HG03095 (cell line): ENCODE measurements at regions not wholly inside any gene's neighbourhood (a gene's known extent, or its start where the extent isn't known, plus 50 kb on each side); places are given as distances from the start of the nearest gene placed in this dataset.
"Not testable (repeated sequence)": the region's sequence is repeated elsewhere in the genome, so short reads cannot be mapped to it uniquely, and the experiment has no call there.

ENCODE experiments used
- ATAC-seq: cut with Tn5 transposase; IDR thresholded peaks from one replicate; pipeline ENCODE4 v1.9.1; 2021; ENCODE audit warnings: moderate library complexity; ENCODE audit not compliant: unreplicated experiment

DNA sequence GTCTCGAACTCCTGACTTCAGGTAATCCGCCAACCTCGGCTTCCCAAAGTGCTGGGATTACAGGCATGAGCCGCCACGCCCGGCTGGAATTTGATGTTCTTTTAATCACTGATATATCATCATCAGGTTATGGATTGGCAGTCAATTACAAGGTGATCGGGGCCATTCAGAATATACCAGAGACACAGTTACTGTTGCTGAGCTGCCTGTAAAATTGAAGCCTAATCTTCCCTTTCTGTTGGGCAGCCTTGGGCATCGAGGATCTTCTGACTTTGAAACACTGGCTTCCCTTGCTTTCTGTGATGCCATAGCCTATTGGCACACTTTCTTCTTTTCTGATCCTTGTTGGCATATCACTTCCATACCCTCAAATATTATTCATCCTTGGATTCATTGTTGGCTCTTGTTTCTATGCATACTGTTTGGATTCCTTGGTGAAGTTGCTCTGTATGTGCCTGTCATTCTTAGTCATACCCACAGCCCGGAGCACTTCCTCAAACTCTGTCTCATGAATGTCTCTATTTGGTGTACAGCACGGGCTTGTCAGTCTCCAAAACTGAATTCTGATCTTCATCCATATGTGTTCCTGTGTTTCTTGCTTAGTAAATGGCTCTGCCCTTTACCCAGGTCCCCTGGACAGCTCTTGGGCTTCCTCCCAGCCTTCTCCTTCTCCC lies 85.6 kb upstream of the CRYM start:
- not testable (repeated sequence) for ATAC-seq

DNA sequence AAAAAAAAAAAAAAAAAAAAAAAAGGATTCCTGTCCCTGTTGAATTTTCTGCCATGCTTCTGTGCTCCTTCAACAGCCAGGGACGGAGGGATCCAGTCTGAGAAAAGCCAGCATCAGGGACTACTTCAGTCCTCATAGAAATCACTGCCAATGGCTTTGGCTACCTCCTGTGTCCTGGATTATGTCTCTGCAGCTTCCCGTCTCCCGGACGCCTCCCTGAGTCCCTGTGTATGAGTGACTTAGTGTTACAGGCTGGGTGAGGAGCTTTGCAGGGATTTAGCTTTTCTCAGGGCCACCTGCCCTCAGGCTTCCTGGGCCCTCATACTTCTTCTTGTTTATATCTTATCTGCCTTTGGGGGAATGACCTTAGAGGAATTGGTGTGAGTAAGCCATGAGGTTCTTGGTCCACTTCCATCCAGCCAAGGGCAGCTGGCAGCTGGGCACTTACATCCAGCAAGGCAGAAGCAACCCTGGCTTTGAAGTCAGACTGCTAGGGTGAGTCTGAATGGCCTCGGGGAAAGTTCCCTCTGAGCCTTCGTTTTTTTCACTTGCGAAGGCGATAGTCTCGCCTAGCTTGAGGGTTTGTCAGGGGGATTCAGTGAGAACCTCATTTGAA lies 83.6 kb upstream of the CRYM start:
- not testable (repeated sequence) for ATAC-seq

DNA sequence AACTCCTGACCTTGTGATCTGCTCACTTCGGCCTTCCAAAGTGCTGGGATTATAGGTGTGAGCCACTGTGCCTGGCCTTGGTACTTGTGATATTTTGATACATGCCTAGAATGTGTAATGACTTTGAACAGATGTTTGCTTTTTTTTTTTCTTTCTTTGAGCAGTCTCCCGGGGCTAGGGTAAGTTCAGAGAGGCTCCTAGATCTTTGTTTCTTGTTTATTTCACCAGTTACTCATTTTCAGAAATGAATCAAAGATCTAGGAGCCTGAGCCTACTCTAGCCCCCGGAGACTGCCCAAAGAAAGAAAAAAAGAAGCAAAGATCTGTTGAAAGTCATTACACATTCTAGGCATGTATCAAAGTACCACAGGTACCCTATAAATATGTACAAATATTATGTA lies 83.0 kb upstream of the CRYM start:
- not testable (repeated sequence) for ATAC-seq

GRCh38 chr16:21359513-21359912 lies 81.4 kb upstream of the CRYM start:
- not testable (repeated sequence) for ATAC-seq

- ATAC-seq, result peak; percentile 51
Observed at GRCh38 chr16:21358261-21358795, 80.2 kb upstream of the CRYM start.

DNA sequence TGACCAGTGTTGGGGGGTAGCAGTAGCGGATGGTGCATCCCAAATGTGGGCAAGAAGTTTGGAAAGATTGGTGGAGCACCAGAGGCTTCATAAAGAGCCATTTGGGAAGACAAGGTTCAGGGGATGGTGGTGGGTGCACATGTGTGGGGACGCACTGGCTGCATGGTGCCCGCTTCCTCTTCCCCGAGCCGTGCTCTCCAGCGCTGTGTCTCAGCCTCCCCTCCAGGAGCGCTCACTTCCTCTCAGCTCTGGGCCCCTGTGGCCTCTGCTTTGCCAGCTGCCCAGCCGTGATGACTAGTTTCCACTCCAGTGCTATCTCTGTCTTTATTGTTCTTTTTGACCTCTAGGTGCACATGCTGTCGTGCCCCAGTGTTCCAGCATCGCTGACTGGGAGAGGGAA lies 78.2 kb upstream of the CRYM start:
- not testable (repeated sequence) for ATAC-seq

GRCh38 chr16:21351433-21351832 lies 73.3 kb upstream of the CRYM start:
- not testable (repeated sequence) for ATAC-seq

GRCh38 chr16:21350851-21351250 lies 72.8 kb upstream of the CRYM start:
- not testable (repeated sequence) for ATAC-seq

GRCh38 chr16:21349336-21349735 lies 71.2 kb upstream of the CRYM start:
- ATAC-seq, result not testable (repeated sequence)

GRCh38 chr16:21348815-21349214 lies 70.7 kb upstream of the CRYM start:
- not testable (repeated sequence) for ATAC-seq

- ATAC-seq, result not testable (repeated sequence)
Observed at GRCh38 chr16:21347538-21347937, 69.4 kb upstream of the CRYM start.

DNA sequence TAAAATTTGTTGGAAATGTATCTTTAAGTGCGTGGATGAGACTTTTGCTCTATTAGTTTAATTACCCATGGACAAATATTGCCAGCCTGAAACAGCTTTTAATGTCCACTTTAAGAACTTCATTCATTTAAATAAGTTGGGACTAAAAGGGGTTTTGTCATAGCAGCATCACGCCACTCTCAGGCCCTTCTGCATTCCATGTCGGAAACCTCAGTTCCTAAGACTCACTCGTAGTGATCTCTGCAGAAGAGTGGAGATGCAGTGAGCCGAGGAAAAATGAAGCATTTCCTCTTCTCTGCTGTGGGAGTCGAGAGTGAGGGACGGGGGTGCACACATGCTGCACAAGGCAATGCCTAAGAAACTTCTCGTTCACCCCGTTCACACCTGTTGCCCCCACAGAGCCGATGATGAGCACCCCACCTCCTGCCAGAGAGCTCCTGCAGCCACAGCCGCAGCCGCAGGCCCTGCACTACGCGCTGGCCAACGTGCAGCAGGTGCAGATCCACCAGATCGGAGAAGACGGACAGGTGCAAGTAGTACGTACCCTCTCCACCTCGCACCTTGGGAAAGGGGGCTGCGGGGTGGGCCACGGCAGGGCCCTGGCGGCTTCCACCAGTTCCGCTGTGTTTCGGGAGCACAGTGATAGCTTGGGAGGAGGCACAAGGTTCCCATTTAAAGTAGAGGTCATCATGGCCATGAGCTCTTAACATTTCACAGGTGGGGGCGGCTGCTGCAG lies 68.8 kb upstream of the CRYM start:
- ATAC-seq, result not testable (repeated sequence)

GRCh38 chr16:21344361-21344912 lies 66.3 kb upstream of the CRYM start:
- ATAC-seq, result not testable (repeated sequence)

GRCh38 chr16:21341101-21341500 lies 63.0 kb upstream of the CRYM start:
- ATAC-seq, result no peak

GRCh38 chr16:21339941-21340340 lies 61.9 kb upstream of the CRYM start:
- ATAC-seq, result no peak

DNA sequence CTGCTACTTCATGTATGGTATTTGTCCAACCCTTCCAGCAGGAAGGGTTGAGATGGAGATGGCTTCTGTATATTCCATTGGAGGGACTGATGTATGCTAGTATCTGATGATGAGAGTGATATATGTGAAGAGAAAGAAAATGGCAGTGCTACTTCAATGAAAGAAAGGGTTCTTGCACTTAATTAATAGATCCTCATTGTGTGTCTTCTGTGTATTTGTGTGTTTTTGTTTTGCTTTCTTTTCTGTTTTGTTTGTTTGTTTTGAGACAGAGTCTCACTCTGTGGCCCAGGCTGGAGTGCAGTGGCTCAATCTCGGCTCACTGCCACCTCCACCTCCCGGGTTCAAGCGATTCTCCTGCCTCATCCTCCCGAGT lies 61.2 kb upstream of the CRYM start:
- no peak for ATAC-seq

DNA sequence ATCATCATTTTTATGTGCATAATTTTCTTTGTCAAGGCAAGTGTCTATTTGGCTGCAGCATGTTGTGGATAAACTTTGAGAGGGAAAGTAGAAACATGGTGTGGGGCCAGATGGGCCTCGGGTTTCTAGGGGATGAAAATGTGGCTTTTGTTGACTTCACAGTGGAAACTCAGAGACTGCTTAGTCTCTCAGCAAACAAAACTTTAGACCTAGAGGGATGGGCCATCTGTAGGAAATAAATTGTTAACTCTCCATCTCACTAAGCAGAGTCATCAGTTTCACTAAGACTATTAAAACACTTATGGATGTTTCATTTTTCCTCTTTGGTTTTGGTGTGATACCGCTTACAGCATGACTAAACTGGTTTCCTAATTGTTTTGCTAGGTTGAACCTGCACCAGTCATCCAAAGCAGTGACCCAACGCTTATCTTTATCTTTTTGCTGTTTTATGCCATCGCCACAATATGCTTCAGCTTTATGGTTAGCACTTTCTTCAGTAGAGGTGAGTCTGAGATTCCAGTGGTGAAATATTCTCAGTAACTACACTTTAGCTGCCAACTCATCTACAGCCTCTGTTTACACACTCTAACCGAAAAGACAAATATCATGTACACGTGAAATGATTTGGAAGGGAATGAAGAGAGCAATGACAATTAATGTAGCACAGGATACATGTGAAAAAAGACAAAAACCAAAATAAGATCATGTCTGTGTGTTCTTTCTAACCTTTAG lies 60.6 kb upstream of the CRYM start:
- no peak for ATAC-seq

GRCh38 chr16:21336231-21336630 lies 58.1 kb upstream of the CRYM start:
- no peak for ATAC-seq

DNA sequence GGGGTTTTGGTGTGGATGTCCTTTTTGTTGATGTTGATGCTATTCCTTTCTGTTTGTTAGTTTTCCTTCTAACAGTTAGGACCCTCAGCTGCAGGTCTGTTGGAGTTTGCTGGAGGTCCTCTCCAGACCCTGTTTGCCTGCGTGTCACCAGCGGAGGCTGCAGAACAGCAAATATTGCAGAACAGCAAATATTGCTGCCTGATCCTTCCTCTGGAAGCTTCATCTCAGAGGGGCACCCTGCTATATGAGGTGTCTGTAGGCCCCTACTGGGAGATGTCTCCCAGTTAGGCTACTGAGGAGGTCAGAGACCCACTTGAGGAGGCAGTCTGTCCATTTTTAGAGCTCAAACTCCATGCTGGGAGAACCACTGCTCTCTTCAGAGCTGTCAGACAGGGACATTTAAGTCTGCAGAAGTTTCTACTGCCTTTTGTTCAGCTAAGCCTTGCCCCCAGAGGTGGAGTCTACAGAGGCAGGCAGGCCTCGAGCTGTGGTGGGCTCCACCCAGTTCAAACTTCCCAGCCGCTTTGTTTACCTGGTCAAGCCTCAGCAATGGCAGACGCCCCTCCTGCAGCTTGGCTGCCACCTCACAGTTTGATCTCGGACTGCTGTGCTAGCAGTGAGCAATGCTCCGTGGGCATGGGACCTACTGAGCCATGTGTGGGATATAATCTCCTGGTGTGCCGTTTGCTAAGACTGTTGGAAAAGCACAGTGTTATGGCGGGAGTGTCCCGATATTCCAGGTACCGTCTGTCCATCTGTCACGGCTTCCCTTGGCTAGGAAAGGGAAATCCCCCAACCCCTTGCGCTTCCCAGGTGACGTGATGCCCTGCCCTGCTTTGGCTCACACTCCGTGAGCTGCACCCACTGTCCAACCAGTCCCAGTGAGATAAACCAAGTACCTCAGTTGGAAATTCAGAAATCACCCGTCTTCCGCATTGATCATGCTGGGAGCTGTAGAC lies 56.4 kb upstream of the CRYM start:
- ATAC-seq, result not testable (repeated sequence)

DNA sequence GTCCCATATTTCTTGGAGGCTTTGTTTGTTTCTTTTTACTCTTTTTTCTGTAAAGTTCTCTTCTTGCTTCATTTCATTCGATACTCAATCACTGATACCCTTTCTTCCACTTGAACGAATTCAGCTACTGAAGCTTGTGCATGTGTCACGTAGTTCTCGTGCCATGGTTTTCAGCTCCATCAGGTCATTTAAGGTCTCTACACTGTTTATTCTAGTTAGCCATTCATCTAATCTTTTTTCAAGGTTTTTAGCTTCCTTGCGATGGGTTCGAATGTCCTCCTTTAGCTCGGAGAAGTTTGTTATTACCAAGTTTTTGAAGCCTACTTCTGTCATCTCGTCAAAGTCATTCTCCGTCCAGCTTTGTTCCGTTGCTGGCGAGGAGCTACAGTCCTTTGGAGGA lies 55.6 kb upstream of the CRYM start:
- ATAC-seq, result not testable (repeated sequence)
